ACC112 (cell line): ENCODE measurements at regions not wholly inside any gene's neighbourhood (a gene's known extent, or its start where the extent isn't known, plus 50 kb on each side); places are given as distances from the start of the nearest gene placed in this dataset.
A peak's percentile ranks its signal among the peaks of the same experiment; 100 is the strongest.

Source experiments
- H2AFZ ChIP-seq: fragments of 200-600 bp; sonication (generic); one replicate; pipeline ENCODE4 v1.6.0; 2017; ENCODE audit warnings: antibody characterized with exemption, low read length; ENCODE audit not compliant: unreplicated experiment
- H3K27ac ChIP-seq: fragments of 200-600 bp; sonication (generic); 2 replicates; pipeline ENCODE4 v1.5.1; 2014; ENCODE audit warnings: low read depth, mild to moderate bottlenecking, antibody characterized with exemption, low read length, moderate library complexity
- H3K27me3 ChIP-seq: fragments of 200-600 bp; sonication (generic); 2 replicates; pipeline ENCODE4 v1.6.1; 2014; ENCODE audit warnings: mild to moderate bottlenecking, antibody characterized with exemption, low read length, moderate library complexity, mixed read lengths; ENCODE audit not compliant: insufficient read depth
- H3K36me3 ChIP-seq: fragments of 200-600 bp; sonication (generic); 2 replicates; pipeline ENCODE4 v1.6.1; 2016; ENCODE audit warnings: mild to moderate bottlenecking, antibody characterized with exemption, low read length, moderate library complexity, mixed read lengths; ENCODE audit not compliant: insufficient read depth
- H3K4me1 ChIP-seq: fragments of 200-600 bp; sonication (generic); one replicate; pipeline ENCODE4 v1.6.1; 2016; ENCODE audit warnings: low read length, mixed read lengths; ENCODE audit not compliant: insufficient read depth, unreplicated experiment, control insufficient read depth
- H3K4me3 ChIP-seq: fragments of 200-600 bp; sonication (generic); 2 replicates; pipeline ENCODE4 v1.5.1; 2014; ENCODE audit warnings: mild to moderate bottlenecking, low read depth, low read length
- H3K79me2 ChIP-seq: fragments of 200-600 bp; sonication (generic); one replicate; pipeline ENCODE4 v1.6.0; 2016; ENCODE audit warnings: low read length; ENCODE audit not compliant: control insufficient read depth, unreplicated experiment, insufficient read depth

GRCh38 chr7:11895337-11895736, 63.3 kb upstream of the THSD7A start:
- Histone ChIP-seq H3K27ac (no peak overlapping the region), H3K36me3 (no peaks in the 10 kb centered on the region), H3K27me3 (no peaks in the 10 kb centered on the region), H2AFZ (no peak overlapping the region), H3K4me3 (no peak overlapping the region), H3K79me2 (no peaks in the 10 kb centered on the region), H3K4me1 (no peaks in the 10 kb centered on the region)

- H3K79me2 ChIP-seq = no peaks in the 10 kb centered on the region
- no peaks in the 10 kb centered on the region for H3K36me3 ChIP-seq
- no peak overlapping the region for H3K27ac ChIP-seq
- no peaks in the 10 kb centered on the region for H3K27me3 ChIP-seq
- H2AFZ ChIP-seq = no peak overlapping the region
- no peaks in the 10 kb centered on the region for H3K4me1 ChIP-seq
- no peak overlapping the region for H3K4me3 ChIP-seq
Observed at GRCh38 chr7:11896663-11897062, 64.7 kb upstream of the THSD7A start.

GRCh38 chr7:11899247-11899646, 67.2 kb upstream of the THSD7A start:
- Histone ChIP-seq H2AFZ (no peak overlapping the region), H3K79me2 (no peaks in the 10 kb centered on the region), H3K4me3 (no peak overlapping the region), H3K27ac (no peak overlapping the region), H3K4me1 (no peaks in the 10 kb centered on the region), H3K27me3 (no peaks in the 10 kb centered on the region), H3K36me3 (no peaks in the 10 kb centered on the region)

GRCh38 chr7:11910253-11910652, 78.3 kb upstream of the THSD7A start:
- no peak overlapping the region for H3K27ac ChIP-seq
- H3K27me3 ChIP-seq = peaks cover 6% of the 10 kb centered on the region; the same call in 1 of the 2 replicates
- no peak overlapping the region for H3K4me3 ChIP-seq
- no peaks in the 10 kb centered on the region for H3K4me1 ChIP-seq
- no peaks in the 10 kb centered on the region for H3K36me3 ChIP-seq
- H2AFZ ChIP-seq = no peak overlapping the region
- H3K79me2 ChIP-seq = no peaks in the 10 kb centered on the region

GRCh38 chr7:11911900-11912299, 79.9 kb upstream of the THSD7A start:
- no peak overlapping the region for H3K4me3 ChIP-seq
- no peak overlapping the region for H2AFZ ChIP-seq
- no peak overlapping the region for H3K27ac ChIP-seq
- no peaks in the 10 kb centered on the region for H3K4me1 ChIP-seq
- no peaks in the 10 kb centered on the region for H3K79me2 ChIP-seq
- peaks cover 6% of the 10 kb centered on the region; the same call in 1 of the 2 replicates for H3K27me3 ChIP-seq
- H3K36me3 ChIP-seq = no peaks in the 10 kb centered on the region

- Histone ChIP-seq H3K4me1 (no peaks in the 10 kb centered on the region), H3K27me3 (no peaks in the 10 kb centered on the region)
Observed at GRCh38 chr7:11914645-11915044, 82.6 kb upstream of the THSD7A start.

GRCh38 chr7:11923376-11923930, 91.5 kb upstream of the THSD7A start:
- Histone ChIP-seq H3K4me1 (no peaks in the 10 kb centered on the region), H2AFZ (no peak overlapping the region), H3K4me3 (no peak overlapping the region), H3K79me2 (no peaks in the 10 kb centered on the region), H3K36me3 (no peaks in the 10 kb centered on the region), H3K27ac (no peak overlapping the region), H3K27me3 (no peaks in the 10 kb centered on the region)

More at GRCh38 chr7:11914645-11915044, 82.6 kb upstream of the THSD7A start:
- H3K27ac ChIP-seq = no peak overlapping the region
- no peak overlapping the region for H2AFZ ChIP-seq
- H3K79me2 ChIP-seq = no peaks in the 10 kb centered on the region
- no peaks in the 10 kb centered on the region for H3K36me3 ChIP-seq
- H3K4me3 ChIP-seq = no peak overlapping the region

- Histone ChIP-seq H3K79me2 (no peaks in the 10 kb centered on the region), H2AFZ (peak overlapping the region; percentile 39), H3K27me3 (no peaks in the 10 kb centered on the region), H3K27ac (no peak overlapping the region), H3K4me1 (no peaks in the 10 kb centered on the region), H3K36me3 (no peaks in the 10 kb centered on the region), H3K4me3 (peak overlapping the region; percentile 36; the same call in 1 of the 2 replicates)
Observed at GRCh38 chr7:11931307-11931706, 99.3 kb upstream of the THSD7A start.

GRCh38 chr7:11934796-11935195, 102.8 kb upstream of the THSD7A start:
- H2AFZ ChIP-seq = no peak overlapping the region

GRCh38 chr7:11935905-11936304, 103.9 kb upstream of the THSD7A start:
- no peak overlapping the region for H3K27ac ChIP-seq

More at GRCh38 chr7:11934796-11935195, 102.8 kb upstream of the THSD7A start:
- no peaks in the 10 kb centered on the region for H3K4me1 ChIP-seq
- no peaks in the 10 kb centered on the region for H3K36me3 ChIP-seq
- H3K4me3 ChIP-seq = no peak overlapping the region
- no peak overlapping the region for H3K27ac ChIP-seq
- H3K27me3 ChIP-seq = no peaks in the 10 kb centered on the region
- no peaks in the 10 kb centered on the region for H3K79me2 ChIP-seq

GRCh38 chr7:11946794-11947193, 114.8 kb upstream of the THSD7A start:
- H3K4me1 ChIP-seq = no peaks in the 10 kb centered on the region
- no peak overlapping the region for H3K4me3 ChIP-seq
- H3K27me3 ChIP-seq = no peaks in the 10 kb centered on the region
- no peaks in the 10 kb centered on the region for H3K36me3 ChIP-seq
- H3K27ac ChIP-seq = no peak overlapping the region
- H2AFZ ChIP-seq = no peak overlapping the region
- H3K79me2 ChIP-seq = no peaks in the 10 kb centered on the region

More at GRCh38 chr7:11935905-11936304, 103.9 kb upstream of the THSD7A start:
- no peaks in the 10 kb centered on the region for H3K27me3 ChIP-seq
- H3K4me1 ChIP-seq = no peaks in the 10 kb centered on the region
- H3K79me2 ChIP-seq = no peaks in the 10 kb centered on the region
- no peak overlapping the region for H3K4me3 ChIP-seq
- no peak overlapping the region for H2AFZ ChIP-seq
- H3K36me3 ChIP-seq = no peaks in the 10 kb centered on the region
